GM12891 (cell line): ENCODE measurements at regions not wholly inside any gene's neighbourhood (a gene's known extent, or its start where the extent isn't known, plus 50 kb on each side); places are given as distances from the start of the nearest gene placed in this dataset.

Experiments
- PAX5 ChIP-seq: IDR thresholded peaks from 2 replicates; pipeline ENCODE4 v1.6.1; 2011; ENCODE audit warnings: low read length, moderate library complexity, mild to moderate bottlenecking; ENCODE audit not compliant: insufficient read depth, severe bottlenecking
- POLR2A ChIP-seq: IDR thresholded peaks from 2 replicates; pipeline ENCODE4 v1.6.1; 2011; ENCODE audit warnings: low read depth, low read length, control low read depth
- POLR2AphosphoS5 ChIP-seq: IDR thresholded peaks from 2 replicates; pipeline ENCODE4 v1.6.1; 2011; ENCODE audit warnings: low read depth, low read length, control low read depth
- POU2F2 ChIP-seq: IDR thresholded peaks from 2 replicates; pipeline ENCODE4 v1.6.1; 2011; ENCODE audit warnings: low read depth, mild to moderate bottlenecking, control low read depth, low read length, moderate library complexity
- SPI1 ChIP-seq: IDR thresholded peaks from 2 replicates; pipeline ENCODE4 v1.6.1; 2011; ENCODE audit warnings: low read depth, low read length, control low read depth
- TAF1 ChIP-seq: IDR thresholded peaks from 2 replicates; pipeline ENCODE4 v1.6.1; 2011; ENCODE audit warnings: low read depth, low read length, control low read depth

DNA sequence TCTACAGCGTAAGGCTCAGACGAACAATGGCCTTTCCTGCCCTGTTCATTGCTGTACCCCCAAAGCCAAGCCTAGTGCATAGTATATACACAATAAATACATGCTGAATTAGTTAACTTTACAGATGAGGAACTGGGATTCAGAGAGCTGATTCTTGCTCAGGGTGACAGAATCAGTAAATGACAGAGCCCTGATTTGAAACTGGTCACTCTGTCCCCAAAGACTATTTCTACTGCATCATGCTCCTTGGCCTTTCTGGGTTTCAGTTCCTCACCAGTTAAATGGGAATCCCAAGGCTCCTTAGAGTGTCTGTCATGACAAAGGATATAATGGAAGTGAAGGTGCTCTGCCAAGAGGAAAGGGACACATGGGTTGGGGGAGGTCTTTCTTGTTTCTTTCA is 50.5 kb upstream of the TSKU start:
- TF ChIP-seq POLR2A, result no peak
- TF ChIP-seq POLR2AphosphoS5, result no peak
- TF ChIP-seq PAX5, result no peak
- TF ChIP-seq TAF1, result no peak
- peak; percentile 73 for TF ChIP-seq SPI1
- no peak for TF ChIP-seq POU2F2
